OCI-LY7 (cell line): ENCODE measurements at regions not wholly inside any gene's neighbourhood (a gene's known extent, or its start where the extent isn't known, plus 50 kb on each side); places are given as distances from the start of the nearest gene placed in this dataset.

Experiments used
- CTCF ChIP-seq: fragments of 200-600 bp; sonication (generic); conservative IDR thresholded peaks from 2 replicates; pipeline ENCODE4 v1.5.1; 2014; ENCODE audit warnings: mild to moderate bottlenecking, antibody characterized with exemption, low read length, moderate library complexity, mixed read lengths
- EZH2phosphoT487 ChIP-seq: fragments of 200-600 bp; sonication (generic); IDR thresholded peaks from 2 replicates; pipeline ENCODE4 v1.6.1; 2018; ENCODE audit warnings: low read depth, borderline replicate concordance, mild to moderate bottlenecking, mixed run types, antibody characterized with exemption, low read length, moderate library complexity, mixed read lengths

GRCh38 chr4:177729681-177730080, 287.4 kb upstream of the AGA start:
- TF ChIP-seq CTCF (no peak), EZH2phosphoT487 (no peak)
